ENCODE measurements at regions not wholly inside any gene's neighbourhood (a gene's known extent, or its start where the extent isn't known, plus 50 kb on each side); places are given as distances from the start of the nearest gene placed in this dataset.

GRCh38 chr12:29991924-29992323 lies 208.2 kb upstream of the TMTC1 start:
- H3K9me3 ChIP-seq (replicated peaks in 1 of 11) = peaks cover 0 to 12% (median 0%) of the 10 kb centered on the region in 11 experiments; a peak in 4 of 22 replicates

GRCh38 chr12:29990971-29991370 lies 207.2 kb upstream of the TMTC1 start:
- Histone ChIP-seq H3K36me3 (no peaks in the 10 kb centered on the region), H4K20me1 (no peaks in the 10 kb centered on the region), H3K27me3 (no peaks in the 10 kb centered on the region), H3K9me3 (replicated peaks in 1 of 11) (peaks cover 0 to 12% (median 0%) of the 10 kb centered on the region in 11 experiments; a peak in 4 of 22 replicates), H3K9ac (no peak overlapping the region), H3K27ac (no peak overlapping the region), H3K4me3 (no peak overlapping the region), H3K4me2 (no peak overlapping the region), H3K4me1 (no peaks in the 10 kb centered on the region)
- no peak for TF ChIP-seq Cebpa-rat (IDR thresholded peaks at IDR 0.05)

More at GRCh38 chr12:29991924-29992323, 208.2 kb upstream of the TMTC1 start:
- no peak overlapping the region for H3K9ac ChIP-seq
- H3K27me3 ChIP-seq = no peaks in the 10 kb centered on the region
- H4K20me1 ChIP-seq = no peaks in the 10 kb centered on the region
- no peak overlapping the region for H3K27ac ChIP-seq
- no peak overlapping the region for H3K4me2 ChIP-seq
- H3K36me3 ChIP-seq = no peaks in the 10 kb centered on the region
- no peak overlapping the region for H3K4me3 ChIP-seq
- no peaks in the 10 kb centered on the region for H3K4me1 ChIP-seq
- TF ChIP-seq Cebpa-rat (IDR thresholded peaks at IDR 0.05) = no peak

DNA sequence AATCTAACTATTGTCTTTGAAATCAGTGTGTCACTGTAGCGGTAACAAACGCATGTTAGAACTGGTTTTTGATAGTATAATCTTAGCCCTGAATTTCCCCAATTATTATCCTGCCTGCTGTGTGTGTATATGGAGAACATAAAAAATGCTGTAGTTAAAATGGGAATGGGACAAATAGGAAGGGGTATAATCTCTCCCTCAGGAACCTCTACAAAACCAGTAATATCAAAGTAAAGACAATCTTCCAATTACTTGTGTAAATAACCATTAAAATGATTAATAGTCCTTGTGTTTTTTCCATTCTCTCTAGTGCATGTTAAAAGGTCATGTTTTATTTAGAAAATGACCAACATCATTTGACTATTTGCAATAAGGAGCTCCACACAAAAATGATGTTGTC lies 200.1 kb upstream of the TMTC1 start:
- Histone ChIP-seq H3K9ac (no peak overlapping the region), H3K27ac (no peak overlapping the region), H3K4me1 (no peaks in the 10 kb centered on the region), H3K4me2 (no peak overlapping the region), H3K4me3 (no peak overlapping the region), H3K9me3 (replicated peaks in 1 of 11) (peaks cover 0 to 17% (median 6%) of the 10 kb centered on the region in 11 experiments; a peak in 9 of 22 replicates), H4K20me1 (no peaks in the 10 kb centered on the region), H3K36me3 (no peaks in the 10 kb centered on the region), H3K27me3 (no peaks in the 10 kb centered on the region)
- TF ChIP-seq Cebpa-rat (IDR thresholded peaks at IDR 0.05) = no peak

GRCh38 chr12:29980304-29980703 lies 196.6 kb upstream of the TMTC1 start:
- Histone ChIP-seq H3K4me1 (no peaks in the 10 kb centered on the region), H4K20me1 (no peaks in the 10 kb centered on the region), H3K9ac (no peak overlapping the region), H3K27me3 (no peaks in the 10 kb centered on the region), H3K9me3 (replicated peaks in 1 of 11) (peaks cover 0 to 12% (median 4%) of the 10 kb centered on the region in 11 experiments; a peak in 6 of 22 replicates), H3K4me2 (no peak overlapping the region), H3K27ac (no peak overlapping the region), H3K36me3 (no peaks in the 10 kb centered on the region), H3K4me3 (no peak overlapping the region)
- TF ChIP-seq Cebpa-rat (IDR thresholded peaks at IDR 0.05) = no peak

- Histone ChIP-seq H3K9me3 (replicated peaks in 1 of 11) (peaks cover 0 to 5% (median 0%) of the 10 kb centered on the region in 11 experiments; a peak in 2 of 22 replicates), H3K4me3 (no peak overlapping the region), H3K27ac (peak overlapping the region in 6 of 11 experiments; percentile 33 to 88 (median 78); a peak in 7 of 22 replicates), H3K27me3 (no peaks in the 10 kb centered on the region), H3K4me1 (peaks cover 17 to 32% (median 24%) of the 10 kb centered on the region in 10 experiments), H4K20me1 (no peaks in the 10 kb centered on the region), H3K4me2 (peak overlapping the region; percentile 26 to 84 (median 53)), H3K36me3 (no peaks in the 10 kb centered on the region), H3K9ac (peak overlapping the region in 1 of 11 experiments; percentile 66; a peak in 1 of 22 replicates)
- no peak for TF ChIP-seq Cebpa-rat (IDR thresholded peaks at IDR 0.05)
These were observed 187.7 kb upstream of the TMTC1 start for GRCh38 chr12:29971446-29971845.

- no peak for TF ChIP-seq Cebpa-rat (IDR thresholded peaks at IDR 0.05)
- H3K4me3 ChIP-seq = peak overlapping the region in 3 of 10 experiments; percentile 35 to 45 (median 36); a peak in 6 of 20 replicates
- no peaks in the 10 kb centered on the region for H3K27me3 ChIP-seq
- H3K4me2 ChIP-seq = peak overlapping the region in 10 of 11 experiments; percentile 10 to 84 (median 54); a peak in 16 of 22 replicates
- H3K36me3 ChIP-seq = no peaks in the 10 kb centered on the region
- peaks cover 0 to 5% (median 0%) of the 10 kb centered on the region in 11 experiments; a peak in 2 of 22 replicates for H3K9me3 ChIP-seq (replicated peaks in 1 of 11)
- H3K27ac ChIP-seq = peak overlapping the region in 7 of 11 experiments; percentile 10 to 88 (median 76); a peak in 14 of 22 replicates
- H3K4me1 ChIP-seq = peaks cover 17 to 32% (median 24%) of the 10 kb centered on the region in 10 experiments
- H3K9ac ChIP-seq = peak overlapping the region in 4 of 11 experiments; percentile 27 to 66 (median 53); a peak in 7 of 22 replicates
- no peaks in the 10 kb centered on the region for H4K20me1 ChIP-seq
These were observed 186.8 kb upstream of the TMTC1 start for GRCh38 chr12:29970501-29970900.

- Histone ChIP-seq H4K20me1 (no peaks in the 10 kb centered on the region), H3K36me3 (no peaks in the 10 kb centered on the region), H3K9me3 (replicated peaks in 1 of 11) (peaks cover 0 to 3% (median 0%) of the 10 kb centered on the region in 11 experiments; a peak in 1 of 22 replicates), H3K27ac (no peak overlapping the region), H3K27me3 (no peaks in the 10 kb centered on the region), H3K9ac (no peak overlapping the region), H3K4me1 (peaks cover 0 to 22% (median 9%) of the 10 kb centered on the region in 10 experiments; a peak in 12 of 20 replicates), H3K4me3 (no peak overlapping the region), H3K4me2 (peak overlapping the region in 6 of 11 experiments; percentile 2 to 54 (median 34); a peak in 8 of 22 replicates)
- peak in 1 of 11 experiments; percentile 36; a peak in 1 of 22 replicates for TF ChIP-seq Cebpa-rat (IDR thresholded peaks at IDR 0.05)
These were observed 178.7 kb upstream of the TMTC1 start for GRCh38 chr12:29962276-29963035.

- H3K4me3 ChIP-seq = no peak overlapping the region
- no peak overlapping the region for H3K27ac ChIP-seq
- H3K9me3 ChIP-seq (replicated peaks in 1 of 11) = peaks cover 0 to 3% (median 0%) of the 10 kb centered on the region in 11 experiments; a peak in 1 of 22 replicates
- no peaks in the 10 kb centered on the region for H4K20me1 ChIP-seq
- H3K4me1 ChIP-seq = peaks cover 0 to 22% (median 9%) of the 10 kb centered on the region in 10 experiments; a peak in 12 of 20 replicates
- H3K36me3 ChIP-seq = no peaks in the 10 kb centered on the region
- no peak overlapping the region for H3K9ac ChIP-seq
- no peak overlapping the region for H3K4me2 ChIP-seq
- H3K27me3 ChIP-seq = no peaks in the 10 kb centered on the region
- no peak for TF ChIP-seq Cebpa-rat (IDR thresholded peaks at IDR 0.05)
These were observed 177.5 kb upstream of the TMTC1 start for GRCh38 chr12:29961231-29961630.

GRCh38 chr12:29960122-29960521 lies 176.4 kb upstream of the TMTC1 start:
- Histone ChIP-seq H3K9ac (no peak overlapping the region), H4K20me1 (no peaks in the 10 kb centered on the region), H3K4me1 (peaks cover 0 to 22% (median 9%) of the 10 kb centered on the region in 10 experiments; a peak in 12 of 20 replicates), H3K36me3 (no peaks in the 10 kb centered on the region), H3K27ac (no peak overlapping the region), H3K4me3 (no peak overlapping the region), H3K9me3 (replicated peaks in 1 of 11) (peaks cover 0 to 3% (median 0%) of the 10 kb centered on the region in 11 experiments; a peak in 1 of 22 replicates), H3K27me3 (no peaks in the 10 kb centered on the region), H3K4me2 (no peak overlapping the region)
- TF ChIP-seq Cebpa-rat (IDR thresholded peaks at IDR 0.05) = no peak
